GM12874 (cell line): ENCODE measurements at regions not wholly inside any gene's neighbourhood (a gene's known extent, or its start where the extent isn't known, plus 50 kb on each side); places are given as distances from the start of the nearest gene placed in this dataset.

Source experiments
- TF ChIP-seq, protein P1 (sequence below): IDR thresholded peaks from 2 replicates; pipeline ENCODE4 v1.5.1; 2011; ENCODE audit warnings: low read depth, mild to moderate bottlenecking, control low read depth, low read length, moderate library complexity; ENCODE audit not compliant: insufficient read depth

DNA sequence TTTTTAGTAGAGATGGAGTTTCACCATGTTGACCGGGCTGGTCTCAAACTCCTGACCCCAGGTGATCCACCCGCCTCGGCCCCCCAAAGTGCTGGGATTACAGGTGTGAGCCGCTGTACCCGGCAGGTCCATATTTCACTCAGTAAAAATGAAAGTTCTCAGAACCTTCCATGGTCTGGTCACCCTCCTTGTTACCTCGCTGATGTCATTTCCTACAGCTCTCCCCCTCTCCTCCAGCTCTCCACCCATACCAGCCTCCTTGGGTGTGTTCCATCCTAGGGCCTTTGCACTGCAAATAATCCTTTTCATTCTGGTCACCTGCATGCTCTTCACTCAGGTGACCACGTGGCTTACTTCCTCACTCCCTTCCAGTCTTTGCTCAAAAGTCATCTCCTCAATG is 78.2 kb upstream of the TNFSF11 start:
- TF ChIP-seq, protein P1, sequence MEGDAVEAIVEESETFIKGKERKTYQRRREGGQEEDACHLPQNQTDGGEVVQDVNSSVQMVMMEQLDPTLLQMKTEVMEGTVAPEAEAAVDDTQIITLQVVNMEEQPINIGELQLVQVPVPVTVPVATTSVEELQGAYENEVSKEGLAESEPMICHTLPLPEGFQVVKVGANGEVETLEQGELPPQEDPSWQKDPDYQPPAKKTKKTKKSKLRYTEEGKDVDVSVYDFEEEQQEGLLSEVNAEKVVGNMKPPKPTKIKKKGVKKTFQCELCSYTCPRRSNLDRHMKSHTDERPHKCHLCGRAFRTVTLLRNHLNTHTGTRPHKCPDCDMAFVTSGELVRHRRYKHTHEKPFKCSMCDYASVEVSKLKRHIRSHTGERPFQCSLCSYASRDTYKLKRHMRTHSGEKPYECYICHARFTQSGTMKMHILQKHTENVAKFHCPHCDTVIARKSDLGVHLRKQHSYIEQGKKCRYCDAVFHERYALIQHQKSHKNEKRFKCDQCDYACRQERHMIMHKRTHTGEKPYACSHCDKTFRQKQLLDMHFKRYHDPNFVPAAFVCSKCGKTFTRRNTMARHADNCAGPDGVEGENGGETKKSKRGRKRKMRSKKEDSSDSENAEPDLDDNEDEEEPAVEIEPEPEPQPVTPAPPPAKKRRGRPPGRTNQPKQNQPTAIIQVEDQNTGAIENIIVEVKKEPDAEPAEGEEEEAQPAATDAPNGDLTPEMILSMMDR = no peak

DNA sequence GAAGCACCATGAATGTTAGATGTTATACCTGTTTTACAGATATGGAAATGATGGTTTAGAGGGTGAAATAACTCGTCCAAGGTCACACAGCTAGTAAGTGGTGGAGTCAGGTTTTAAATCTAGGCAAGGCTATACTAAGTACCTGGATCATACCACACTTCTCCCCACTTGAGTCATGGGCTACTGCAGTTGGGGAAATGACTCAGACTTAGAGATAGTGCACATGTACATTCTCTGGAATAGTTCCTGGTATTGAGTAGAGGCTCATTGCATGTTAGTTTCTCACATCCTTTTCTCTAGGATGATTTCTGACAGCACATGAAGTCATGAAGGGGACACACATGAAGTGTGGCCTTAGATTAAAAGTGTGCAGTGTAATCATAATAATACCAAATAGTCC is 76.2 kb upstream of the TNFSF11 start:
- TF ChIP-seq, protein P1 = no peak

DNA sequence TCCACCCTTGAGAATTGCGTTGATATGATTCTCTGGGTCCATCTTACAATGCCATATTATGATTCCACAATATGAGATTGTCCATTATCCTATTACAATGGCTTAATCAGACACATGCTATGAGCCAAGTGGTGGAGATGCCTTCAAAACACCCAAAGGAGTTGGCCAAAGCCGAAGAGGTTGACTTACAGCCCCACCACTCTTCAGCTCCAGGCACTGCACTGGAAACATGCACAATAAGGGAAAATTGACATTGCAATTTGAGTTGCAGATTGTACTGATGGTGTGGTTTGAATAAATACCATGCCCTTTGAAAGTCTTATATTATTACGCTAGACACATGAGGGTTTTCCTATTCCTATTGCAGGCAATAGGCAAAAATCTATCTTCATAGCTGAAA is 75.4 kb upstream of the TNFSF11 start:
- TF ChIP-seq, protein P1 = peak; percentile 25; the same call in 1 of the 2 replicates
